Hindlimb muscle (tissue), 1 donor: ENCODE measurements at regions not wholly inside any gene's neighbourhood (a gene's known extent, or its start where the extent isn't known, plus 50 kb on each side); places are given as distances from the start of the nearest gene placed in this dataset.
"Not testable (repeated sequence)": the region's sequence is repeated elsewhere in the genome, so short reads cannot be mapped to it uniquely, and the experiment has no call there.

Experiments used
- DNase-seq: peaks from one replicate; pipeline ENCODE4 v3.0.0-alpha.2; 2013

- DNase-seq, result not testable (repeated sequence)
These were observed 143.0 kb downstream of the SPATA31A6 start for GRCh38 chr9:42326482-42326881.

GRCh38 chr9:42335342-42335741 lies 151.9 kb downstream of the SPATA31A6 start:
- DNase-seq, result not testable (repeated sequence)

GRCh38 chr9:42335984-42336657 lies 152.7 kb downstream of the SPATA31A6 start:
- DNase-seq, result not testable (repeated sequence)

GRCh38 chr9:42338275-42338674 lies 154.8 kb downstream of the SPATA31A6 start:
- DNase-seq, result not testable (repeated sequence)

- not testable (repeated sequence) for DNase-seq
These were observed 156.4 kb downstream of the SPATA31A6 start for GRCh38 chr9:42339671-42340434.

- not testable (repeated sequence) for DNase-seq
These were observed 156.9 kb downstream of the SPATA31A6 start for GRCh38 chr9:42340435-42340723.

GRCh38 chr9:42341860-42342259 lies 158.4 kb downstream of the SPATA31A6 start:
- DNase-seq, result not testable (repeated sequence)

- DNase-seq, result not testable (repeated sequence)
These were observed 158.8 kb downstream of the SPATA31A6 start for GRCh38 chr9:42342297-42342696.

- not testable (repeated sequence) for DNase-seq
These were observed 161.0 kb downstream of the SPATA31A6 start for GRCh38 chr9:42344508-42344907.

- not testable (repeated sequence) for DNase-seq
These were observed 163.5 kb downstream of the SPATA31A6 start for GRCh38 chr9:42346916-42347315.

GRCh38 chr9:42349181-42349580 lies 165.7 kb downstream of the SPATA31A6 start:
- not testable (repeated sequence) for DNase-seq

- DNase-seq, result not testable (repeated sequence)
These were observed 167.0 kb downstream of the SPATA31A6 start for GRCh38 chr9:42350412-42350811.

- not testable (repeated sequence) for DNase-seq
These were observed 174.3 kb downstream of the SPATA31A6 start for GRCh38 chr9:42357604-42358373.

GRCh38 chr9:42358626-42359247 lies 175.3 kb downstream of the SPATA31A6 start:
- DNase-seq, result not testable (repeated sequence)

GRCh38 chr9:42364410-42365243 lies 181.2 kb downstream of the SPATA31A6 start:
- not testable (repeated sequence) for DNase-seq

GRCh38 chr9:42365244-42365945 lies 181.9 kb downstream of the SPATA31A6 start:
- not testable (repeated sequence) for DNase-seq

GRCh38 chr9:42368279-42368881 lies 184.9 kb downstream of the SPATA31A6 start:
- DNase-seq, result not testable (repeated sequence)

GRCh38 chr9:42370172-42370571 lies 186.7 kb downstream of the SPATA31A6 start:
- DNase-seq, result not testable (repeated sequence)

- DNase-seq, result not testable (repeated sequence)
These were observed 188.0 kb downstream of the SPATA31A6 start for GRCh38 chr9:42371417-42371816.
